HFF-Myc (cell line): ENCODE measurements at regions not wholly inside any gene's neighbourhood (a gene's known extent, or its start where the extent isn't known, plus 50 kb on each side); places are given as distances from the start of the nearest gene placed in this dataset.

Experiments
- DNase-seq: peaks from one replicate; pipeline ENCODE4 v3.0.0-alpha.2; 2011; ENCODE audit warnings: low read depth; ENCODE audit errors: extremely low read depth
- H3K4me3 ChIP-seq: replicated peaks from 2 replicates; pipeline ENCODE4 v1.5.1; 2011; ENCODE audit warnings: low read depth, mild to moderate bottlenecking, control low read depth, low read length
- CTCF ChIP-seq: IDR thresholded peaks from 2 replicates; pipeline ENCODE4 v1.5.1; 2012; ENCODE audit warnings: mild to moderate bottlenecking, low read depth, low read length, control low read depth; ENCODE audit errors: missing control alignments

GRCh38 chr6:138038142-138038870, 68.9 kb downstream of the PERP start:
- DNase-seq = no peak
- H3K4me3 ChIP-seq = no peak overlapping the region
- TF ChIP-seq CTCF = no peak
